ENCODE measurements at regions not wholly inside any gene's neighbourhood (a gene's known extent, or its start where the extent isn't known, plus 50 kb on each side); places are given as distances from the start of the nearest gene placed in this dataset.
"Not testable (repeated sequence)": the region's sequence is repeated elsewhere in the genome, so short reads cannot be mapped to it uniquely, and the experiment has no call there.

DNA sequence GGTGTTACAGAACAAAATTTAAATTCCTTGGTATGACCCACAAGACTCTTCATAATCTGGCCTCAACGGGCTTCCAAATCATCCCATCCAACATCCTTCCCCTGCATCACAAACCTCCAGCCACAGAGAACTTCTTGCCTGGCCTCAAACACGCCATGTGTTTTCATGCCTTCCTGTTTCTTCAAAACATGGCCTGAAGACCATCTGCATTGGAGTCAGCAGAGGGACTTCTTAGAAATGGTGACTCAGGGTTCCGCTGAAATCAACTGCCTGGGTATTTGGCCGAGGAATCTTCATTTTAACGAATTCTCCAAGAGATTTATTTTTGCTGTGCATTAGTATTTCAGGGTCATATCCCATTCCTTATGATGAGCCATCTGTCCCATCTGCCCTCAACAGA, 138.1 kb upstream of the RAP2B start:
- in situ Hi-C loops (cut with MboI; ENCODE audit: low sequenced_read_pairs) = loop anchor here (10.0 kb wide), 1 partner anchor 741 kb away; no protein-coding TSS in a partner anchor

DNA sequence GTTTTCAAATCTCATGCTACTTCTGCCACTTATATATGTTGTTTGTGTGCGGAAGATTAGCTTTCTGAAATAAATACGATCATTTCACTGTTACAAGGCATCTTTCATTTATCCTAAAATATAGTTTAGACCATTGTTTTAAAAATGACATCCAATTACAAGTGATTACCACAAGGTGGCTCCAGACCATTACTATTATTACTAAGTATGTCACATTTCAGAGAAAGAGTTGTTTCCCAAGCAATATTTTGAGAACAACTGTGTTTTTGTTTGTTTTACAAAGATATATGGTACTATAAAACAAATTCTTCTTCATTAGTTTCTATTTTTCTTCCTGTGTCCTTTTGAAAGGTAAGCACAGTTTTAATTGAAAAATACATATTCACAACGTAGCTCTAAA, 136.0 kb upstream of the RAP2B start:
- in situ Hi-C loops (cut with MboI; ENCODE audit: low sequenced_read_pairs) = loop anchor here (10.0 kb wide), 1 partner anchor 739 kb away; no protein-coding TSS in a partner anchor

GRCh38 chr3:153028381-153028780, 133.6 kb upstream of the RAP2B start:
- in situ Hi-C loops (cut with MboI; ENCODE audit: low sequenced_read_pairs) = loop anchor here (10.0 kb wide), 1 partner anchor 736 kb away; no protein-coding TSS in a partner anchor

- in situ Hi-C loops (cut with MboI; ENCODE audit: low sequenced_read_pairs) = loop anchor here (10.0 kb wide), 1 partner anchor 735 kb away; no protein-coding TSS in a partner anchor
Observed at GRCh38 chr3:153029350-153029749, 132.7 kb upstream of the RAP2B start.

GRCh38 chr3:153032891-153033290, 129.1 kb upstream of the RAP2B start:
- in situ Hi-C loops (cut with MboI; ENCODE audit: low sequenced_read_pairs) = no loop called here

DNA sequence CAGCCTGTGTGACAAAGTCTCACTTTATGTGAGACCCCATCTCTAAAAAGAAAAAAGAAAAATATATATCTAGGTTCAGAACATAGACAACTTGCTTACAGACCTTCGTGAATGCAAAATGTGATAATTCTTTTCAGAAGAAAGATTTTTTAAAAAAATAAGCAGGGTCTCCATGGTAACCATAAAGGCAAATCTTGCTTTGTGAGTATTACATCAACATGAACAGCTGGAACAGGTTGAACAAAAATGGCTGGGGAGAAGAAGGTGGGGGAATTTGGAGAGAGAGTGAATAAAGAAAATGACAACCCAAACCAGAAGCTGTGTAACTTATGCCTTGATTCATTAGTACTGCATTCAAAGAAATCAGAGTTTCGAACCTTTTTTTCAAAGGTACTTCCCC, 125.2 kb upstream of the RAP2B start:
- in situ Hi-C loops (cut with MboI; ENCODE audit: low sequenced_read_pairs) = no loop called here

- in situ Hi-C loops (cut with MboI; ENCODE audit: low sequenced_read_pairs) = no loop called here
Observed at GRCh38 chr3:153038367-153038766, 123.7 kb upstream of the RAP2B start.

- in situ Hi-C loops (cut with MboI; ENCODE audit: low sequenced_read_pairs) = no loop called here
Observed at GRCh38 chr3:153038779-153039178, 123.2 kb upstream of the RAP2B start.

- in situ Hi-C loops (cut with MboI; ENCODE audit: low sequenced_read_pairs) = no loop called here
Observed at GRCh38 chr3:153041181-153041580, 120.8 kb upstream of the RAP2B start.

DNA sequence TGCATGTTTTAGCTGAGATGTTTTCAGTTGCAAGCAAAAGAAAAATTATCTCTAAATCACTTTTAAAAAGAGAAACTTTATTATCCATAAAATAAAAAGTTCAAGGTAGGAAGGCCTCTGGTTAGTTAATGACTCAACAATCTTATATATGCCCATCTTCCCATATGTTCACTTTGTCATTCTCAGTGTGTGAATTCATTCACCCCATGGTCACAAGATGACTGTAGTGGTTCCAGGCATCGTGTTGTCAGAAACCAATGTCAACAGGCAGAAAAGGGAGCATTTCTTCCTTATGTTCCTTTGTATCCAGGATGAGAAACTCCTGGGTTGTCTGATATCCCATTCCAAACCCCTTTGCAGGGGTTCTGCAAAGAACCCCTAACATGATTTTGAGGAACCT, 119.9 kb upstream of the RAP2B start:
- in situ Hi-C loops (cut with MboI; ENCODE audit: low sequenced_read_pairs) = no loop called here

- in situ Hi-C loops (cut with MboI; ENCODE audit: low sequenced_read_pairs) = no loop called here
Observed at GRCh38 chr3:153043729-153044328, 118.2 kb upstream of the RAP2B start.

DNA sequence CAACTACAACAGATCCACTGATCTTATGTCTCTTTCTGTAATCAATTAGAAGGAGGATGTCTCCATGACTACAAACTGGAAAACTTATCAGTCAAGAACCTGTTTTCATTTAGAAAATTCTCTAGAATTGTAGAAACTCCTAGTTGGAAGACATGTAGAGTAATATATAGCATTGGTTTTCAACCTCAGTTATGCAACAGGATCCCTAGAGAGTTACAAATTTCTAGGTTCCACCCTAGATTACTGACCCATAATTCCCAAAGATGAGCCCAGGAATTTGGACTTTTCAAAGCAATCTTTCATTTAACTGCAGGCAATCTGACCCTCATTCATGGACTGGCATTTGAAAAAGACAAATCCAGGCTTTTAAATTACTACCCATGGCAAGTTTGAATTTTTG, 116.9 kb upstream of the RAP2B start:
- in situ Hi-C loops (cut with MboI; ENCODE audit: low sequenced_read_pairs) = no loop called here

DNA sequence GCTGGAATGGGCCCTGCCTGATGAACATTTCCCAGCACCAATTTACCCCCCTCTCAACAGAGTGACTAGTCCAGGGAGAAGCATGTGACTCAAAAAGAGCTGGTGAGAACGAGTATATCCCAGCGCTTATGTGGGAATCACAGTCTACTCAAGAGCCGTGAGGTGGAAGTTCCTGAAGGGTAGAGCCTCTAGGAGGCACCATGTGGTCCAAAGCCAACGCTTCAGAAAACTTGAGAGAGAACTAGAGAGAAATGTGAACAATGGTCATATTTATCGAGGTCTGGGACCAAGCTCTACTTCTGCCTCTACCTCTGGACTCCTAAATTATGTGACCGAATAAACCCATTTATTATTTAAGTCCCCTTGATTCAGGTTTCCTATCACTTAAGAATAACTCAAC, 111.0 kb upstream of the RAP2B start:
- in situ Hi-C loops (cut with MboI; ENCODE audit: low sequenced_read_pairs) = no loop called here

- in situ Hi-C loops (cut with MboI; ENCODE audit: low sequenced_read_pairs) = no loop called here
Observed at GRCh38 chr3:153051427-153052095, 110.5 kb upstream of the RAP2B start.

DNA sequence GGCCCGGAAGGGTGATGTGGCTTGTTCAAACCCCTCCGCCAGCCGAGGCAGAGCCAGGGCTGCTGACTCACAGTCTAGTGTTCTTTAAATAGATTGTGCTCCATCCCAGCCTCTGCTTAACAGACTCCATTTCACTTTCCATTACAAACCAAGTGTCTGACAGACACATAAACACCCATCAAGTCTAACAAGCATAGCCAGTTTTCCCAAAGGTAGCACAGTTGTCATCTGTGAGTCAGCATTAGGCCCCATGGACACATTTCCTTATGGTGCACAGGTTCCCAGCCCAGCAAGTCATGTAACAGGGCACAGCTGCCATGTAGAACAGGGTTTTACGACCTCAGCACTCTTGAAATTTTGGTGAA, 109.9 kb upstream of the RAP2B start:
- in situ Hi-C loops (cut with MboI; ENCODE audit: low sequenced_read_pairs) = no loop called here

DNA sequence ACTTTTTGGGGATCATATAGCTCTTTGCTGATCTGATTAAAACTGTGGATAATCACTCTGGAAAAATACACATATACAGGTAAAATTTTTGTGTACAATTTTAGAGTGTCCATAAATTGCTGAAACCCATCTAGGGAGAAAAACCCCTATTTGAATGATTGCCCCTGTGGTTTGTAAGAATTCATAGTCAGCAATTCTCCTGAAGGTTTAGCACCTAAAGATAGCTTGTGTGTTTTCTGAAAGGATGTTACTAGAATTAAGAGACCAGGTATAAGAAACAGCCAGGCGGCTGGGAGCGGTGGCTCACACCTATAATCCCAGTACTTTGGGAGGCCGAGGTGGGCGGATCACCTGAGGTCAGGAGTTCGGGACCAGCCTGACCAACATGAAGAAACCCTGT, 106.8 kb upstream of the RAP2B start:
- in situ Hi-C loops (cut with MboI; ENCODE audit: low sequenced_read_pairs) = no loop called here

DNA sequence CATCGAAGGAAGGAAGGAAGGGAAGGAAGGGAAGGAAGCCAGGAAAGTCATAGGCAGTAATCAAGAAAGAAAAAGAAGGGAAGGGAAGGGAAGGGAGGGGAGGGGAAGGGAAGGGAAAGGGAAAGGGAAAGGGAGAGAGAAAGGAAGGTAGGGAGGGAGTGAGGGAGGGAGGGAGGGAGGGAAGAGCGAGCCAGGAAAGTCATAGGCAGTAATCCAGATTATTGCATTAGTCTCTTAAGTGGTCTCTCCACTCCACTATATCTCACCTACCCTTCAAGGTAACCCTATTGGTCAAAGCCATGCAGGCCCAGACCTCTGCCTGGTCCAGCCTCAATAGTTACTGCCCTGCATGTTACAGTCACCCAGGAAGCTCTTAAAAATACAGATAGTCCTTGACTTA, 106.2 kb upstream of the RAP2B start:
- in situ Hi-C loops (cut with MboI; ENCODE audit: low sequenced_read_pairs) = no loop called here

DNA sequence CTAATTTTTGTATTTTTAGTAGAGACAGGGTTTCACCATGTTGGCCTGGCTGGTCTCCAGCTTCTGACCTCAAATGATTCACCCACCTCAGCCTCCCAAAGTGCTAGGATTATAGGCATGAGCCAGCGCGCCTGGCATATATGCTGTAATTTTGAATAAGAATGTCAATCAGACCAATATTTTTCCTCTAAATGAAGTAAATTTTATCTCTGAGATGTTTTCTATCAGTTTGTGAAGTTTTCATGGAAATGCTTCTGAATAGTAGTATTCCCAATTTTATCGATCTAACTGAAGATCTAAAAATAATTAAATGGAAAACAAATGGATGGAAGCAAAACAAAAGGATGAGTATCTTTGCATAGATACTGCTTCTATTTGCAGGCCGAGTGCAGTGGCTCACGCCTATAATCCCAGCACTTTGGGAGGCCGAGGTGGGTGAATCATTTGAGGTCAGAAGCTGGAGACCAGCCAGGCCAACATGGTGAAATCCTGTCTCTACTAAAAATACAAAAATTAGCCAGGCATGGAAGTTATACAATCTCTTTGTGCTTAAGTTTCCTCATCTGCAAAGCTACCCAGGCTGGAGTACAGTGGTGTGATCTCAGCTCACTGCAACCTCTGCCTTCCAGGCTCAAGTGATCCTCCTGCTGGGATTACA, 103.9 kb upstream of the RAP2B start:
- in situ Hi-C loops (cut with MboI; ENCODE audit: low sequenced_read_pairs) = not testable (repeated sequence)

DNA sequence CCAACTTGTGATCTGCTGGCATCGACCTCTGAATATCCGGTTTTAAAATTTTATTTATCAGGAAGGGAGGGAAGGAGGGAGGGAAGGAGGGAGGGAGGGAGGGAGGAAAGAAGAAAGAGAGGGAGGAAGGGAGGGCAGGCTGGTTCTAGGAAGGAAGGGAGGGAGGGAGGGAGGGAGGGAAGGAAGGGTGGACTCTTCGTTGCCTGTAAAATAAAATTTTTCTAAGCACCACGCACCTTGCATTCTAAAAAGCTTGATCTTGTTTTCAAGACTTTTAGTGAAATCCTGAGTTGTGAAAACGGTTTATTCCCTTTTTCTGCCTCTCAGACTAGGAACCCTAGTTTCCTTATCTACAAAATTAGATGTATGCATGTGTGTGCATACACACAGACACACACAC, 101.7 kb upstream of the RAP2B start:
- in situ Hi-C loops (cut with MboI; ENCODE audit: low sequenced_read_pairs) = no loop called here

DNA sequence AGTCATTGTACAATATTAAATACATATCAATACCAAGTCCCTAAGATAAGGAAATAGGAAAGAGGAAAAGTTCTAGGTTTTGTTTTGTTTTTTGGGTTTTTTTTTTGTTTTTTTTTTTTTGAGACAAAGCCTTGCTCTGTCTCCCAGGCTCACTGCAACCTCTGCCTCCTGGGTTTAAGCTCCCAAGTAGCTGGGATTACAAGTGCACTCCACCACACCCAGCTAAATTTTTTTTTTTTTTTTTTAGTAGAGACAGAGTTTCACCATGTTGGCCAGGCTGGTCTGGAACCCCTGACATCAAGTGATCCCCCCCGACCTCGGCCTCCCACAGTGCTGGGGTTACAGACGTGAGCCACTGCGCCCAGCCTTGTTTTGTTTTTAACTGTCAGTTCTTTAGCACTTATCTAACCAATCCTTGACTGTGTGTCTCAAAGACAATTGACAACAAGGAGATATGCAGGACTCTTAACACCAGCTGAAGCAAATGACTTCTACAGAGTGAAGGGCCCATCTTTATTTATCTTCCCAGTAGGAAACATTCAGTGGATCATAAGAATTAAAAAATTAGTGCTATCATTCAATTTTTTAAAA, 100.0 kb upstream of the RAP2B start:
- in situ Hi-C loops (cut with MboI; ENCODE audit: low sequenced_read_pairs) = no loop called here

GRCh38 chr3:153063337-153063736, 98.7 kb upstream of the RAP2B start:
- in situ Hi-C loops (cut with MboI; ENCODE audit: low sequenced_read_pairs) = no loop called here

- in situ Hi-C loops (cut with MboI; ENCODE audit: low sequenced_read_pairs) = no loop called here
Observed at GRCh38 chr3:153066983-153067382, 95.0 kb upstream of the RAP2B start.
